Right forelimb (tissue), 1 donor: ENCODE measurements at regions not wholly inside any gene's neighbourhood (a gene's known extent, or its start where the extent isn't known, plus 50 kb on each side); places are given as distances from the start of the nearest gene placed in this dataset.

ENCODE experiments used
- DNase-seq: peaks from one replicate; pipeline ENCODE4 v3.0.0-alpha.2; 2018

GRCh38 chr10:3856593-3856992 is 71.6 kb upstream of the KLF6 start:
- DNase-seq: no peak

GRCh38 chr10:3853547-3854303 is 68.7 kb upstream of the KLF6 start:
- DNase-seq: no peak

GRCh38 chr10:3853016-3853415 is 68.0 kb upstream of the KLF6 start:
- DNase-seq: no peak

GRCh38 chr10:3852147-3852904 is 67.3 kb upstream of the KLF6 start:
- DNase-seq: no peak

- DNase-seq: no peak
These were observed 66.3 kb upstream of the KLF6 start for GRCh38 chr10:3850999-3851937.

- no peak for DNase-seq
These were observed 64.0 kb upstream of the KLF6 start for GRCh38 chr10:3848775-3849635.

- DNase-seq: no peak
These were observed 63.2 kb upstream of the KLF6 start for GRCh38 chr10:3848005-3848774.

- no peak for DNase-seq
These were observed 61.7 kb upstream of the KLF6 start for GRCh38 chr10:3846736-3847135.

- DNase-seq: no peak
These were observed 59.5 kb upstream of the KLF6 start for GRCh38 chr10:3844491-3845025.

- no peak for DNase-seq
These were observed 53.7 kb upstream of the KLF6 start for GRCh38 chr10:3838460-3839437.

- DNase-seq: no peak
These were observed 52.8 kb upstream of the KLF6 start for GRCh38 chr10:3837647-3838459.

GRCh38 chr10:3836222-3836820 is 51.3 kb upstream of the KLF6 start:
- DNase-seq: no peak

- DNase-seq: no peak
These were observed 50.8 kb upstream of the KLF6 start for GRCh38 chr10:3835770-3836169.

- DNase-seq: no peak
These were observed 49.9 kb upstream of the KLF6 start for GRCh38 chr10:3834947-3835346.
